RWPE1 (cell line): ENCODE measurements at regions not wholly inside any gene's neighbourhood (a gene's known extent, or its start where the extent isn't known, plus 50 kb on each side); places are given as distances from the start of the nearest gene placed in this dataset.
"Not testable (repeated sequence)": the region's sequence is repeated elsewhere in the genome, so short reads cannot be mapped to it uniquely, and the experiment has no call there.

ENCODE experiments used
- CTCF ChIA-PET: fragments of 350-600 bp; sonication (Branson Sonifier 250); formaldehyde crosslinking; extraction: SDS; loops from one replicate; lab custom pipeline; 2021; lab: Yijun Ruan, JAX
- POLR2A ChIA-PET: fragments of 400-600 bp; formaldehyde crosslinking; extraction: SDS; loops from one replicate; lab custom pipeline; 2020; ENCODE audit warnings: antibody characterized with exemption; ENCODE audit not compliant: low non-redundant PET; lab: Yijun Ruan, JAX
- DNase-seq: peaks from one replicate; pipeline ENCODE4 v3.0.0; 2012; ENCODE audit warnings: low spot score
- H3K27ac ChIP-seq: fragments of 450-650 bp; 2 replicates; pipeline ENCODE4 v1.5.1; 2017
- CTCF ChIP-seq: fragments of 450-650 bp; conservative IDR thresholded peaks from 2 replicates; pipeline ENCODE4 v1.5.1; 2017; ENCODE audit warnings: low read depth, mild to moderate bottlenecking

DNA sequence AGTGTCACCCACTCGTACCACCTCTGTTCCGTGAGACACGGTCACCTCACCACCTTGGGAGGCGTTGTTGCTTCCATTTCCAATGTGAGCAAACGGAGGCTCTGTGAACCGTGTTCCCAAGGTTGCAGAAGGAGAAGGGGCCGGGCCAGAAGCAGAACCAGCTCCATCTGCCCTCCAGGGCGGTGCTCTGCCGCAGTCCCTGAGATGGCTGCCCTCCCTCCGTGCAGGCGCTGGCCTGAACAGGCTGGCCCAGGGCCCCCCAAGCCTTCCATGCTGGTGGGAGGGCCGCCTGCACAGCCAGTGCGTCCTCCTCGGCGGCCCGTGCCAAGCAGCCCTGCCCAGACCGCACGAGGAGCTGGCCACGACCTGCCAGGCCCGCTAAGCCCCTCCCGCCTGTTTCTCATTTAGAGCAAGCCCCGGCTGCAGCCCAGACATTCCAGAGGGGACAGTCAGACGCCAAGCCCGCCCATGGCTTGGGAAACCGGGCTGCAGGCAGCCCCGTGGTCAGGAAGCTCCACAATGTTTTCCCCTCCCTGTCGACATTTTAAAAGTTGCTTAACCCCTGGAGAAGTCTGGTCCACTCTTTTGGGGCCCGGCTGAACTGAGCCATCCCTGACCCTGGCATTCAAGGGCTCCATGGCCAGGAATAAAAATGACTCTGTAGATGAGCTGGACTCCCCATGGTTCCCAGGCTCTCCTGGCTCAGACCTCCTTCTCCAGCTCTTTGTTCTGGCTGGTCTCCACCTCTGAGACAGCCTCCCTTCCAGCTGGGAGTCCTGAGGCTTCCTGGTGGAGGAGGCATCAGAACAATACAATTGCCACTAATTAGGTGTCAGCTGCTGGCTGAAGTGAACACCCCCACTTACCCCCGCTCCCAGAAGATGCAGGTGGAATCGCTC, 236.0 kb downstream of the BCL11B start:
- H3K27ac ChIP-seq: peak overlapping the region; percentile 98
- peak; percentile 97 for DNase-seq
- ChIA-PET CTCF (interaction anchor here (0.6 to 1.0 kb wide), 3 partner anchors 10 to 1073 kb away, joined by 3 to 4 read pairs (median 3); no protein-coding TSS in a partner anchor), POLR2A (no interaction called here)
- no peak for TF ChIP-seq CTCF

DNA sequence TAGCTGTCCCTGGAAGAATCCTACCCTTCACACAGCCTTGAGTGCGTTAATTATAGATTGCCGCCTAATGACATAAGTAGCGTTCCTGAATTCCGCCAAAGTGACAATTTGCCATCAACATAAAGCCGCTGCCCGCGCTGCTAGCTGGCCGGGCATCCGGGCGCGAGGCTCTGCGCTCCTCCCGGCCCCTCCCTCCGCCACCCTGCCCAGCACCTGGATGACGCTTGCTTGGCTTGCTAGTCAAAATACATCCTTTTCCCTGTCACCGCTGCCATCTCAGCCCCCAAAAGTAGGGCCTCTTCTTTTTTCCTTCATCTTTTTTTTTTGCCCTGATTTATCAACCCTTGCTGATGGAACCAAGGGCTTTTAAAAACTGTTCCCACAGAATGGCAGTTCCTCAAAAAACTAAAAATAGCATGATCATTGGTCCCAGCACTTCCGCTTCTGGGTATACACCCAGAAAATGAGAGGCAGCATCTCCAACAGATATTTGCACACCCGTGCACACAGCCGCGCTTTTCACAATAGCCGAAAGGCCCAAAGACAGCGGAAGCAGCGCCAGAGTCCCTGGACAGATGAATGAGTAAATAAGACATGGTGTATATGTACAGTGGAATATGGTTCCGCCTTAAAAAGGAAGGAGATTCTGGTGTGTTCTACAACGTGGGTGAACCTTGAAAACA, 235.2 kb downstream of the BCL11B start:
- CTCF ChIA-PET: no interaction called here
- no peak for TF ChIP-seq CTCF
- peak; percentile 23 for DNase-seq
- peak overlapping the region; percentile 98 for H3K27ac ChIP-seq
- POLR2A ChIA-PET: no interaction called here

GRCh38 chr14:99037326-99037725, 234.7 kb downstream of the BCL11B start:
- H3K27ac ChIP-seq: peak overlapping the region; percentile 98
- POLR2A ChIA-PET, DNase-seq: not testable (repeated sequence)
- CTCF ChIA-PET: interaction anchor here (0.7 kb wide), 1 partner anchor 264 kb away, joined by 6 read pairs; no protein-coding TSS in a partner anchor

- H3K27ac ChIP-seq: peak overlapping the region; percentile 18
- ChIA-PET POLR2A (no interaction called here), CTCF (interaction anchor here (0.7 to 1.2 kb wide), 2 partner anchors 26 to 263 kb away, joined by 3 to 6 read pairs; no protein-coding TSS in a partner anchor)
- no peak for DNase-seq
- TF ChIP-seq CTCF: no peak
These were observed 234.1 kb downstream of the BCL11B start for GRCh38 chr14:99037777-99038430.

GRCh38 chr14:99038431-99038820, 233.6 kb downstream of the BCL11B start:
- DNase-seq: no peak
- POLR2A ChIA-PET: no interaction called here
- H3K27ac ChIP-seq: peak overlapping the region; percentile 18
- CTCF ChIA-PET: interaction anchor here (1.2 kb wide), 1 partner anchor 26 kb away, joined by 3 read pairs; no protein-coding TSS in a partner anchor
- no peak for TF ChIP-seq CTCF

DNA sequence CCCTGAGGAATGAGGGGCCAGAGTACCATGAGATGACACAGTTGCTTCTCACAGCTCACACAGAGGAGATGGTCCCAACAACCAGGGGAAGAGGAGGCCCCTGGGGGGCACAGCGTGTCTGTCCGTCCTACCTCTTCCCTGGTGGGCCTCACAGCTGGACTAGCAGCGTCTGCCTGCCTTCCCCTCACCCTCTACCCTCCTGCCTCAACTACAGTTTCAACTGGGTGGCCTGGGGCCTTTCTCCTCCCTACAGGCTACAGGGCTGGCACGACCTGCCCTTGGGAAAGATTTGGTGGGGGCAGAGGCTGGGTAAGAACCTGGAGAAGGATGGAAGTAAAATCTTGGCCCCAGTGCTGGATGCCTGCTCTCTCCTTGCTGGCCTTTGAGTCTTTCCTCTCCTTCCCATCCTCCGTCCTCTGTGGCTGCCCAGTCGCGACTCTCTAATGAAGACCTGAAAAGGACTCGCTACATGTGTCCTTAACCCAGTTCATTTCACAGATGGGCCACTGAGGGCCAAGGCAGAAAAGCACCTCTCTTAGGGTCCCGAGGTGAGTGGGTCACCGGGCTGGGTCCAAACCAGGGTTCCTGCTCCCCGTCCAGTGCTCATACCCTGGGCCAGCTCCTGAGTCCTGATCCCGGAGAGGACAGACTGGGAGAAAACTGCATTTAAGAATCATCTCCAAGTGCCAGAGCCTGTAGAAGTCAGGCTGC, 232.5 kb downstream of the BCL11B start:
- CTCF ChIA-PET: interaction anchor here (1.2 kb wide), 1 partner anchor 25 kb away, joined by 3 read pairs; no protein-coding TSS in a partner anchor
- DNase-seq: no peak
- POLR2A ChIA-PET: no interaction called here
- H3K27ac ChIP-seq: peak overlapping the region; percentile 8; the same call in 1 of the 2 replicates
- no peak for TF ChIP-seq CTCF
